ENCODE measurements at regions not wholly inside any gene's neighbourhood (a gene's known extent, or its start where the extent isn't known, plus 50 kb on each side); places are given as distances from the start of the nearest gene placed in this dataset.
A peak's percentile ranks its signal among the peaks of the same experiment; 100 is the strongest.
"Not testable (repeated sequence)": the region's sequence is repeated elsewhere in the genome, so short reads cannot be mapped to it uniquely, and the experiment has no call there.

DNA sequence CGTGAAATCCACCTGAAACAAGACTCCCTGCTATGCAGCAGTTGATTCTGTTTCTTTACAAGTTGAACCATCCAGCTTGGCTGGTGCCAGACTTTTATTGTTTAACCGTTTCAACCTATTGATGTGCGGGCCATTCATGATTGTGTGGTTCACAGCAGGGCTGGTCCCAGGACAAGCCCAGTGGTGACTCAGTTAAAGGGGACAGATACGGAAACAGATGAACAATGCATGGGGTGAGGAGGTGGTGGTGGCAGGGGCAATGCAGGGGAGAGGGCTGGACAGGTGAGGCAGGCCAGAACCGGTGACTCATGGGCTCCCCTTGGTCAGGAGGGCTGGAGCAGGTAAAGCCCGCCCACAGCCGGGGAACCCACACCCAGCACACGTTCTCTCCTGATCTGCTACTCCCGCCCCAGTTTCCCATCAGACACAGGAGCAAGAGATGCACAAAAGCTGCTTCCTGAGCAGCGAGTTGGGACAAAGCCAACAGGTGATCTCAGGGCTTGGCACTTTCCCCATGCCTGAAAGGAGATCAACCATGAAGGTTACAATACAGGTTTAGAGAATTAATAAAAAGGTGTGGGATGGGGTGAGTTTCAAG lies 232.2 kb downstream of the LY86 start:
- DNase-seq, result no peak

DNA sequence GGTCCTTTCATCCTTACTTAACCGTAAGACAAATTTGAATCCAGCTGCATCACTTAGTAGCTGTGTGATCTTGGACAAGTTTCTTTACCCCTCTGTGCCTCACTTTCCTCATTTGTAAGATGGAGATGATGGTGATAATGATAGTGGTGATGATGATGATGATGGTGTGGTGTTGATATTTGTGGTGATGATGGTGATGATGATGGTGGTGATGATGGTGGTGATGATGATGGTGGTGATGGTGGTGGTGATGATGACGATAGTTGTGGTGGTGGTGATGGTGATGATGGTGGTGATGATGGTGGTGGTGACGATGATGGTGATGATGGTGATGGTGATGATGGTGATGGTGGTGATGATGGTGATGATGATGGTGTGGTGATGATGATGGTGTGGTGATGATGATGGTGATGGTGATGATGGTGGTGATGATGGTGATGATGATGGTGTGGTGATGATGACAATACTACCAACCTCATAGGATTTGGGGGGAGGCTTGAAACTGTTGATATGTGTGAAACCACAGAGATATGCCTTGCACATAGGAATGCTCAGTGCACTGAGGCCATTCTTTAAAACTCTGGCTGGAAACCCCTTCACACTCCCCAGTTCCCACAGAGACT lies 233.2 kb downstream of the LY86 start:
- no peak for DNase-seq

DNA sequence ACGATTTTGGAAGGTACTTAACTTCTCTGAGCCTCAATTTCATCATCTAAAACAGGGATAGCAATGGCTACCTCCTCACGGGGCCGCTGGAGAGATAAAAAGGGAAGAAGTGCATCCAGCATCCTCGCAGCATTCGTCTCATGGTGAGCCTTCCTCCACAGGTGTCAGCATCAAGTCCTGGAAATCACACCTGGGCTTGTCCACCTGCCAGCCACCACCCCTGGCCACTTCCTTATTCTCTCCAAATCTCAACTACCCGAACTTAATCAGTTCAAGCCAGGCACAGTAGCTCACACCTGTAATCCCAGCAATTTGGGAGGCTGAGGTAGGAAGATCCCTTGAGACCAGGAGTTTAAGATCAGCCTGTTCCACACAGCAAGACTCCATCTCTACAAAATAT lies 234.5 kb downstream of the LY86 start:
- no peak for DNase-seq

DNA sequence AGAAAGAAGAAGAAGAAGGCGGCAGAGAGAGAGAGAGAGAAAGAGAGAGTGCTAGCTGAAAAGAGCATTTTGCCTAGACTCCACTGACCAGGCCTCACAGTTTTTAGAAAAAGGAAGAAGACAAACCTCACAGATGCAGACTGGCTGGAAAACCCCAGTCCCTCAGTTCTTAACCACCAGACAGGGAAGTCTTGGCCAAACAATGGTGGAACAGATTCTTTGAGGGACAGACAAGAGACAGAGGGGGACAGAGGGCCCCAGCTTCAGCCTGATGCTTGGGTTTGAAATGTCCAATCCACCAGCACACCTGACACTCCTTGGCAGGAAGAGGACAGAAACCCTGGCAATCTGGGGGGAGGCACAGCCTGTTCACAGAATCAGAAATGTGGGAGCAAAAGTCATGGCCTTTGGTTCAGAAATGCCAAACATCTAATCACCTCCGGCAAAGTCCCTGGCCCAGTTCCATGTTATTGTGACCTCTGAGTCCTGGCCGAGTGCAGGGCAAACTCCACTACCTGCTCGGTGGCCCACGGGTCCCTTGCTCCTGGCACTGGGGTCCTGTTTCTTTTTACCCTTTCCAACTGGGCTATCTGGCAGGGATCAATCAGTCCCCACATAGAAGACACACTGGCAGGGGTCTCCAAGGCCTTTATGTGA lies 235.2 kb downstream of the LY86 start:
- DNase-seq, result no peak

DNA sequence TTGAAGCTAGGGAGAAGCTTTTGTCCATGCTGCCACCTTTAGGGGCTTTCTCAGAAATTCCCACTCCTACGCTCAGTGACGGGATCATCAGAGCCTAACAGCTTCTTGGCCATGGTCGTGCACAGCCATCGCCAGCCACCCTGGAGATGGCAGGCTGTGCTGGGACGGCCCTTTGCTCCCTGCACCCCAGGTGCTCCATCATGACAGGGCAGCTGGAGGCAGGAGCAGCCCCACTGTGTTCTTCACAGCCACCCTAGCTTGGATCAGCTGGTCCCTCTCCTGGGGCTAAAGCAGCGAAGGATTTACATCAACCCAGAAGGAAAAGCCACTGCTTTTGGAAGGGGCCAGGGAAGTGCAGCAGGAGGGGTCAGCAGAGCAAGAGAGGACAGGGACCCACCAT lies 235.9 kb downstream of the LY86 start:
- no peak for DNase-seq

DNA sequence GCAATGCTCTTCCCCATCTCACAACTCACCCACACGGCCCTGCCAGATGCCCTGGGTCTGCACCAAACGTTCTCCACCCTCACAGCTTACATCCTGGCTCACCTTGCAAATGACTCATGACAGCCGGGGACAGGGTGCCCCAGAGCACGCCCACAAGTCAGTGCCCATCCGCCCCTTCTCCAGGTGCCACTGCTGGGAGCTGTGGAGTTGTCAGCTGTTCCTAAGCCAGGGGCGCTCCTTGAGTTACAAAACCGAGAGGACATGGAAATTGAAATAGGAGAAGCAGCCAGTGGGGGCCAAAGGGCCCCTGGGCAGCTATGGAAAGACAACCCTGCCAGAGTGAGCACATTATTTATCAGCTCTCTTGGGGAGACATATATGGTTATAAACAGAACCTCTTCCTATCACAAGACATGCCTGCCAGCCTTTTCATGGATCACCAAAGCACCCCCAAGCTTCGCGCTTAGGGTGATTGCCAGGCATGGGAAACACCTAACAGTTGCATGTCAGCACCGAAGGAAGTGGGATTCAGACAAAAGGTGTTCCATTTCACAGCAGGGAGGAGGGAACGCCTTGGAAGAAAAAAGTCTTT lies 236.8 kb downstream of the LY86 start:
- no peak for DNase-seq

DNA sequence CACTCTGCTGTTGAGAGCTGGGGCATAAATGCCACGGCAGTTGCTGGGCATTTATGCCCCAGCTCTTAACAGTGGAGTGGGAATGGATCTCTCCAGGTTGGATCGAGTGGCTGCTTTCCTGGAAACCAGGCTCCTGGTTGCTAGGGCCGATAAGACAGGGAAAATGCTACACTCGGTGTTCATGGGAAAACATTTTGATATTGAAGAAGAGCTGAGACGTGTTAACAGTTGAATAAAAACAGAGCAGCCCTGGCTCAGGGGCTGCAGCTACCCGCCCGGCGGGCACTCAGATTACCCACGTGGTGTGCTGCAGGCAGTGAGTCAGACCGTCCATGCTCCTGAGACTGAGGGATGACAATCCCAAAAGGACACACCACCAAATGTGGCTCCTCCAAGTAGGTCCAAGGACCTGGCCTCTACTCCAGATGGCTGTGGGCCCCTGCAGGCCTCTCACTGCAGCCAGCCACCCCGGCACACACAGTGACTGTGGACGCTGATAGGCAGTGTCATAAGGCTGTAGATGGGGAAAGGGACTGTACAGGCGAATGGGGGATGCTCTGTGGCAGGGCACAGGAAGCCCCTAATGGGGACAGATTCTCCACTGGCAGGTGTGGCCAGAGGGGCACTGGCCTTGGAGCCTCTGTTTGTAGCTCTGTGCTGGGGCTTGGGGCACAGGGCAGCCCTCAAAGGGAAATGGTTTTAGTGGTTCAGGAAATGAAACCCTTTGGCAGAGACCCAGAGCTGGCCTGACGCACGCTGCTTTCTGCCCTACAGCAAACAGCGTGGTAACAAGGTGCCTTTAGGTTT lies 237.8 kb downstream of the LY86 start:
- DNase-seq, result no peak

DNA sequence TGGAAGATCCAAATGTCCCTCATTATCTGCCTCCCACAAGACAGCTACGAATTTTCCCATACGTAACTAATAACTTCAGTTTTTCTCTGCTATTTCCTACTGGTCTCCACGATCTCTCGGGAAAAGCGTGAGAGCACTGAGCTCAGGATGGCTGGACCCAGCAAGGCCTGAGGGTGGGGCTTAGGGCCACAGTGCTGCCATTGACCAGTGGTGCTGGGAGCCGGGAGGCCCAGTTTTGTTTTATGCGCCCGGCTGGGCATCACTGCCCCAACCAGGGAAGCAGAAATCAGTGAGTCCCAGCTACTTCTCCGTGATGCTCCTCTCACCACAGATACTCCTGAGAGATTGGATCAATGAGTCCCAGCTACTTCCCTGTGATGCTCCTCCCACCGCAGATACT lies 238.4 kb downstream of the LY86 start:
- DNase-seq, result no peak

DNA sequence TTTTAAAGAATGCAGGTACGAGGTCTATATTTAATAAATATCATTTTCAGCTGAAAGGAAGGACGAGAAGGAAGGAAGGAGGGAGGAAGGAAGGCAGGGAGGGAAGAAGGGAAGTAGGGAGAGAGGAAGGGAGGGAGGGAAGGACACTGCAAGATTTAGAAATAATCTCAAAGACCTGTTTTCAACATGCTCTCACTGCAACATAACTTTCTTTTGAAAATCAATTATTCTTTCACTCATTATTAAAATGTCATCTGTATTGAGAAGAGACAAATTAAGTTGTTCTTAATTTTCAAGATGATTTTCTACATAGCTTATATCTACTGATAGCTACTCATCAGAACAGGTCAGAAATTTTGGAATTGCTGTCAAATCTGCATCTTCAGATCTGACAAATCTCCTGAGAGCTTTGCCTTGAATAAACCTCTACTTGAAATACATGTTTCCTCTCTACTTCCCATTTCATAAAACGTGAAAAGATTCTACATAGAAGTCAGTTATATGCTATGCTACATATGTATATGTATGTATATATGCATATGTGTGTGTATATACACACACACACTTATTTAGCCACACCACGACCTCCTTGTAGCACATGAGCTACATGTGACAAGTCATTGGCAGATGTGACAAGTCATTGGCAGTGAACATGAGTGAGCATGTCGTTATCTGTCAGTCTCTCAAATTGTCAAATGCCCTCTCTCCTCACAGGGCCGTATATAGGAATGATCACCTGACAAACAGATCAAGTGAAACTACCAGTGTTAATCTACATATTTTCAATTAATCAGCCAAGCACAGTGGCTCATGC lies 241.6 kb downstream of the LY86 start:
- DNase-seq, result no peak

DNA sequence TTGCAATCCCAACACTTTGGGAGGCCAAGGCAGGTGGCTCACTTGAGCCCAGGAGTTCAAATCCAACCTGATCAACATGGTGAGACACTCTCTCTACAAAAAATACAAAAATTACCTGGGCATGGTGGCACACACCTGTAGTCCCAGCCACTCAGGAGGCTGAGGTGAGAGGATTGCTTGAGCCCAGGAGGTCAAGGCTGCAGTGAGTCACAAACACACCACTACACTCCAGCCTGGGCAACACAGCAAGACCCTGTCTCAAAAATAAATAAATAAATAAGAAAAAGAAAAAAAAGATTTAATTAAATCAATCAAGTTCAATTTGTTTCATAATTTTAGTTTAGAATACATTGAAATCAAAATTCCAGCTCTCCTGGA lies 242.2 kb downstream of the LY86 start:
- DNase-seq, result not testable (repeated sequence)

DNA sequence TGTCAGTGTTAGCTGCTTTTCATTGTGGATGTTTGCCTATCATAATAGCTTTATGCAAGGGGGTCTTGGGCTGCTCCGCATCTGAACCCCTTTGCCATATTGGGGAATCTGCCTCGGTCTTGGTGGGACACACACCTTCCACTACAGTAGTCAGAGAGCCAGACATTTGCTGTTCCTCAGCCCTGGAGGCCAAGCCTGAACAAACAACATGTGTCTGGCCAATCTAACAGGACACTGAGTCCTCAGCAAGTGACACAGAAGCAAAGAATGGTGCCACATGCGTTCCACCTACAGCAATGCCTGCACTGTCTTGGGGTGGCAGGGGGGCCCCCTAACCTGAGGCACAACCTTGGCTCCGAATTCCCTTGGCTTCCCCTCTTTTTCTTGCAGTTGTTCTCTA lies 243.9 kb downstream of the LY86 start:
- DNase-seq, result no peak

DNA sequence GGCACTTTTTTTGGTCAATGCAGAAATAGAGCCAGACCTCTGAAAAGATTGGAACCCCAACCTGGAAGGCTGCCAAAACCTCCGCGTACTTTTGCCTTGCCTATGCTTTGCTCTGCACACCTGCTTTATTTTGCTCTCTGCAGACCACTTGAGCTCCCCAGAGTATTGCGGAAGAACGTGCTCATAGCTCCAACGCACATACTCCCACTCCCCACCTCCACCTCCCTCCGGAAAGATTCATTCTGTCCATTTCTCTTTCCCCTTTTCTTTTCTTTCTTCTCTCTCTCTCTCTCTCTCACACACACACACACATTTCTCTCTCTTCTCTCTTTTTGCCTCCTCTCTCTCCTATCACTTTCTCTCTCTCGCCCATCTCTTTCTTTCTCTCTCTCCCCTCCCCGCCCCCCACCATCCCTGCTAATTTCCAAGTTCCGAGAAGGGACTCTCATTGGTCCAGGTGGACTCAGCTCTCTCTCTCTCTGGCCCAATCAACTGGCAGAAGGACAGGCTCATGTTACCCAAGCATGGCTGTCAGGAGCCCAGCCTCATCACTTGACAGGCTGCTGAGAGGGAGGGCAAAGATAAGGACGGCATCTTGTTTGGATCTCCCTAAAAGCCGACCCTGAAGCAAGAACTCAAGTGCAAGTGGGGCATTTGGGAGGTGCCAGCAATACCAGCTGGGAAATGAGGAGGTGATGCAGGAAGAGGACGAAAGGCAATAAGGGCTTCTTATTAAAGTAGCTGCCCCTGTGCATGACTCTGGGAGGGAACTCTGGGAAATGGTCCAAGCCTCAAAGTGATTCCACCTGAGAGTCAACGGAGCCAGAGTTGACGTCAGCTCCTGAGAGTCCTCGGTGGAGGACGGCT lies 246.1 kb downstream of the LY86 start:
- DNase-seq, result no peak

DNA sequence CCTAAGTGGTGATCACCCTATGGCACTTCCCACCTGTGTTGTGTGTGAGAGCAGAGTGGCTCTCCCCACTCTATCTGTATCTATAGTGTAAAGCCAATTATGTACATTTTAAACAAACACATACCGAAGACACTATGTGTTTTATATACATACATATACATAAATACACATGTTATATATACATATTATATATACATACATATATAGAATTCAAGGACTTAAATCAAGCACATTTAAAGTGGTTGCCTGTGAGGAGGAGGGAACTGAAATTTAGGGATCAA lies 246.6 kb downstream of the LY86 start:
- DNase-seq, result no peak

DNA sequence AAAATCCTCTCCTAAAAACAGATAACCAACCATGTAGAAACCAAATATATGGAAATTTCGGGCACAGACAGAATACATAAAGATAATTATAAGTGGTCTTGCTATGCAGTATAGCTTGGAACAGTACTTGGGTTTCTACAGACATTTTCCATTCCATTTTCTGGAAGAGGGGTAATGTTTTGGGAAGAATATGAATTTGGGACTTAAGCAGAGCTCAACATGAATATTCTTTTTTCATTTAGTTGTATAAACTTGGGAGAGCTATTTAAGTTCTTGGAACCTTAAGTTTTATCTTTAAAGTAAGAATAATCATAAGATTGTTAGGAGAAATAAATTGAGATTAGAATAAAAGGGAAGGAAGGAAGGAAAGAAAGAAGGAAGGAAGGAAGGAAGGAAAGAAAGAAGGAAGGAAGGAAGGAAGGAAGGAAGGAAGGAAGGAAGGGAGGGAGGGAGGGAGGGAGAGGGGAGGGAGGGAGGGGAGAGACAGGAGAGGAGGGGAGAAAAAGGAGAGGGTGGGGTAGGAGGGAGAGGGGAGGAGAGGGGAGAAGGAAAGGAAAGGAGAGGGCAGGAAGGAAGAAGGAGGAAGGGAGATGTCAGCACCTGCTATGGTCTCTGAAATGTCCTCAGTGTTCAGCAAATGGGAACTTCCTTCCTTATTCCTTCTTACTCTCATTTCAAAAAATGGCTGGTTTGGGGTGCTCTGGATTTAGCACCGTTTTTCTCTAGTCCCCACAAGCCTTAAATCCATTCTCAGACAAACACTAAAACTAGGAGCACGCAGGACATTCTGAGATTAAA lies 248.3 kb downstream of the LY86 start:
- DNase-seq, result no peak

DNA sequence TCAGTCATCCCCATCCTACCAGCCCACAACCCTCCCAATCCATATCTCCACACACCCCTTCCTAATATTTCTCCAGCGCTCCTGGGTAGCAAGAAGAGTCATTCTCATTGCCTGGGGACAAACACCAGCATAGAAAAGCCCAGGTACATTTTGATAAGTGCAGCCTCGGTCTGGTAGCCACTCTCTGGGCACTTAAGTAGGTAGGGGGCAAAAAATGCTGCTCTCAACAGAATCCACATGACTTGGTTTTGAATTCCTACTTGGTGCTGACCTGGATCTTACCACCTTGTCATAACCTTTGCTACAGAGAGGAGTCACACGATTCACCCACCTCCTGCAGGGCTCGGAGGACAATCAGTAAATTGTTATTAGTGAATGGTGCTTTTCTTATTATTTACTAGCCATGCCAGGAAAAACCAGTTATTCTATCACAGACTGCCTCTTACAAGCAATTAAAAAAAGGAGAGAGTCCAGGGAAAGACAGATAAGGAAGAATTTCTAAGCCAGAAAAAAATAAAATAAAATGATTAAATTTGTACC lies 249.1 kb downstream of the LY86 start:
- no peak for DNase-seq

DNA sequence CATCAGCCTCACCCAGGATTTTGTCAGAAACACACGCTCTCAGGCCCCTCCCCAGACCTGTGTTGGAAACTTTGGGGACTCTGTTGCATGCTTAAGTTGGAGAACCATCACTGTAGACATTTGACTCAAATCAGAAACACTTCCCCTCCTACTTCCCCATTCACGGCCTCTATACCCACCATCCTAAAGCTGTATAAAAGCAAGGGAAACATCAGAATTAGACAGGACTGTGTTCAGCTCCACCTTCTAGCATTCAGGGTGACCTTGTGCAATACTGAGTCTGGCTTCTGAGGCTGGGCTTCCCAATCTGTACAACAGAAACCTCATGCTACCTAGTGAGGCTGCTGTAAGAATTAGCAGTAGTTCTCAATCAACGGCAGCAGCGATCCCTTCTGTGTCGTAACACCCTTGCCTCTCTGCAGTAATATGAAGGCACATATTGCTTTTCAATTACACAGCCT lies 252.3 kb downstream of the LY86 start:
- DNase-seq, result no peak

DNA sequence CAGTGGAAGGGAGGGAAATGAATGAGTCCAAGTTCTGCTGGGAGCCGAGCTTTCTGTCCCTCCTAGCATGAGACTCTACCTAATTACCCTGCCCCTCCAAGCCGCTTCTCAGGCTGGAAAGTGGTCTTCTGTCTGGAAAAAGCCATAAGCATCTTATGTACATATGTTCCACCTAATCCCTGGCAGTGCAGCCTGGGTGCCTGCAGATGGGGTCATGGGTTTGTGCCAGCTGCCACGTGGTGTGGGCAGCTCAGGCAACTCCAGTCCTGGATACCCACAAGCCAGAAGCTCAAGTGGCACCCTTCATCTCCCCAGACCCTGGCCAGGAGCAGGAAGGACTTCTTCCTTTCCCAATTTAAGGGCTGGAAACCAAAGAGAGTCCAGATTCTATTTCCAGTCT lies 253.1 kb downstream of the LY86 start:
- DNase-seq, result peak; percentile 43

DNA sequence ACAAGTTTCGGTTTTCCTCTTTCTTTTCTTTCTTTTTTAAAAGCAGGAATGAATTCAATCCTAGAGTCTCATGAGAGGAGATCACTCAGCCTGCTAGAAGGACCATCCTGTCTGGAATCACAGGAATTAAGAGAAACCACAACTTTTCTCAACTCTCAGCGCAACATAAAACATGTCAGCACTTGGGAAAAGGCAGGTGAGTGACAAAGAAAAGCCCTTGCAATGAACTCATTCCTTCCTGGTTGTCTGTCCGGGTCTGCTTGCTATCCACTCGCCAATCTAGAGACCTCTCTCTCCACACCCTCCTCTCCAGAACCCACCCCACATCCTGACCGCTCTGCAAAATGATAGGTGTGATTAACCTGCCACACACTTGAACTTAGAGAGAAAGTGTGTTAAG lies 253.8 kb downstream of the LY86 start:
- DNase-seq, result no peak

DNA sequence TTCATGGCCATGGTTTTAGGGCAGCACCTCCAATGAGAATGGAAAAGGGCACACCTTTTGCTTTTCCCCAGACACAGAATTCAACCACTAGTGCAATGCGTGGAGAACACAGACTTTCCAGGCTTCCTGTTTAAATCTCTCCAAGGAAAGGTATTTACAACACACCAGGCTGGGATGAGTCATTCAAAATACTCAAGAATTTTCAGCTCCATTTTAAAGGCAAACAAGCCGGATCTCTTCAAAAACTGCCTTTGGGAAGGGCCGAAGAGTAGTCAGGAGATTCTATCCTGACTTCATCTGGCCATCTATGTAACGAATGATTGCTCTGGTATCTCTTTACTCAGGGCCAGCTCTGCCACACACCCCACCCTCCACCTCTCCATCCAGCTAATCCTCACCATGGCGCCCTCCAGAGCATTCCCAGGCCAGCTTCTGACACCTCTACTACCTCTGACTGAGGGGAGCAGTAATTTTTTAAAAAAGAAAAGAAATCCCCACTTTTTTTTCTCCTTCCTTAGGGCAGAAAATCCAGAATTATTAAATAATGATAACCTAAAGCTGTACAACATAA lies 254.6 kb downstream of the LY86 start:
- DNase-seq, result no peak

DNA sequence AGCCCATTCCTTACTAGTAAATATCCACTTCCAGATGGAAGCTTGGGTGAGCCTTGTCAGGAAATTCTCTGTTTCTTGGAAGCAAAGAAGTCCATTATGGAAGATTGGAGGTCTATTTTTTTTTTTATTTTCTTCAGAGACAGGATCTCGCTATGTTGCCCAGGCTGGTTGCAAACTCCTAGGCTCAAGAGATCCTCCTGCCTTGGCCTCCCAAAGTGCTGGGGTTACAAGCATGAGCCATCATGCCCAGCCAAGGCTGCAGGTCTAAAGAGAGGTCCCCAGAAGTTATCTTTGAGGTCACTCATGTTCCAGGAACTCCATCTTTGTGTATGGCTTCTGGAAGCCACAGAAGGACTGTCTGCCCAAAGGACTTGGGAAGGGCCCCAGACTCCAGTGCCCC lies 255.3 kb downstream of the LY86 start:
- no peak for DNase-seq
